GM18907 (cell line): ENCODE measurements at regions not wholly inside any gene's neighbourhood (a gene's known extent, or its start where the extent isn't known, plus 50 kb on each side); places are given as distances from the start of the nearest gene placed in this dataset.
"Not testable (repeated sequence)": the region's sequence is repeated elsewhere in the genome, so short reads cannot be mapped to it uniquely, and the experiment has no call there.

Source experiments
- ATAC-seq: cut with Tn5 transposase; IDR thresholded peaks from one replicate; pipeline ENCODE4 v1.9.1; 2021; ENCODE audit warnings: mild to moderate bottlenecking, moderate library complexity; ENCODE audit not compliant: unreplicated experiment

DNA sequence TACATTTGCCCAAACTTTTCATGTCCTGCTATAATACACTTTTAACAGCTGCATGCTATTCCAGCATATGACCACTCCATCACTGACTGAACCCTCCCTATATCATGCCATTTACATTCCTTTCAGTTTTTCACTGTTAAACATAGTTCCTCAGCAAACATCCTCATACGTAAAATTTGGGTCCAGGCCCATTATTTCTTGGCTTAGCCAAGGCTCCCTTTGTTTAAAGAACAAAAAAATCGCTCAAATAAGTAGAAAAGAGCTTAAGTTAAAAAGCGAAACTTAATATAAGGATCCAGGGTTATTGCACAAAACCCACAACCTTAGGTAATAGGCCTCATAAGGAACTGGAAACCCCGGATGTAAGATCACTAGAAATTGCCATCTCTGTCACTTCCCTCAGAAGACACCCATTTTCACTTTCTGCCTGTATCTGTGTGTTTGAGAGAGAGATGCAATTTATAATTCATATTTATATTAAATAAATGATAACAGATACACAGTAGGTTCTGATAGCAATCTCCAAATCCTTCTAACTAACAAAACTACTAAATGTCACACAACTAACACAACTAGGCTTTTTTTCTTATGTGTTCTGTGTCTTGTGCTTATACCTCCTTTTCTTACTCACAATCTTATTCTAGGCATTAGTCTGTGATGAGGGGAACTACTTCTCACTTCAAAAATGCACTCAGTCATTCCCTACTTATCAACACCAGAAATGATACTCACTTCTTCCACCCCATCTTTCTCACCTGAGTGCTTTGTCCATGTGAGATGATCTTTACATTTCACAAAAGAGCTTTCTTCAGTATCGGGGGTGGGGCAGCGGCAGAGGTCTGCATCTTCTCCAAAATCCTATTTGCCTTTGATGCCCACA lies 59.9 kb upstream of the FAM241A start:
- ATAC-seq: no peak

DNA sequence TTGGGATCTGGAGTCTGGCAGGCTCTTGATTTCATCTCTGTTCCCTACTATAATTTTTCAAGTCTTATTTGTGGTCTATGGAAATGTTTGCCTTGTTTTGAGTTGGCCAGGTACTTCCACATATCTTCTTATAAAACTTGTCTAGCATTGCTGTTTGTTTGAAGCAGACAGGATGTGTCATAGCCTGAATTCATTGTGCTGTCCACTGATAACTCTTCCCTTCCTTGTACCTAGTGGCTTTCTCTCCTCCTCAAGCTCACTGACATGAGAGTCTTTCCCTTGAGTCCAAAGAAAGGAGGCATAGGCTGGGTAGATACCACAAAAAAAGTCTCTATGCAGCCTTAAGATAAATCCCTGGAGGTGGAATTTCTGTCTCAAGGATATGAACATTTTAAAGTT lies 59.2 kb upstream of the FAM241A start:
- no peak for ATAC-seq

DNA sequence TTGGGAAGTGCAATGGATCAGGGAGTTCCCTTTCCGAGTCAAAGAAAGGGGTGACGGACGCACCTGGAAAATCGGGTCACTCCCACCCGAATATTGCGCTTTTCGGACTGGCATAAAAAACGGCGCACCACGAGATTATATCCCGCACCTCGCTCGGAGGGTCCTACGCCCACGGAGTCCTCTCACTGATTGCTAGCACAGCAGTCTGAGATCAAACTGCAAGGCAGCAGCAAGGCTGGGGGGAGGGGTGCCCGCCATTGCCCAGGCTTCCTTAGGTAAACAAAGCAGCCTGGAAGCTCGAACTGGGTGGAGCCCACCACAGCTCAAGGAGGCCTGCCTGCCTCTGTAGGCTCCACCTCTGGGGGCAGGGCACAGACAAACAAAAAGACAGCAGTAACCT lies 58.6 kb upstream of the FAM241A start:
- ATAC-seq: not testable (repeated sequence)

DNA sequence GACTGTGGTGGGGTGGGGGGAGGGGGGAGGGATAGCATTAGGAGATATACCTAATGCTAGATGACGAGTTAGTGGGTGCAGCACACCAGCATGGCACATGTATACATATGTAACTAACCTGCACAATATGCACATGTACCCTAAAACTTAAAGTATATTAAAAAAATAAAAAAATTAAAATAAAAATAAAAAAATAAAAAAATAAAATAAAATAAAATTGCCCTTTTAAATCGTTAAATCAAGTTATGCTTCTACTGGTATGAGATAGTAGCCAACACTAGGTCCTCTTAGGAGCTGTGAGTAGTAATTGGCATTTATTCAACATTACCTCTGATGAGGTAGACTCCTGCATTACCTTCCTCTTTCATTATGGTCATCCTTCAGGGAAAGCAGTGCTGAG lies 52.9 kb upstream of the FAM241A start:
- ATAC-seq: not testable (repeated sequence)

DNA sequence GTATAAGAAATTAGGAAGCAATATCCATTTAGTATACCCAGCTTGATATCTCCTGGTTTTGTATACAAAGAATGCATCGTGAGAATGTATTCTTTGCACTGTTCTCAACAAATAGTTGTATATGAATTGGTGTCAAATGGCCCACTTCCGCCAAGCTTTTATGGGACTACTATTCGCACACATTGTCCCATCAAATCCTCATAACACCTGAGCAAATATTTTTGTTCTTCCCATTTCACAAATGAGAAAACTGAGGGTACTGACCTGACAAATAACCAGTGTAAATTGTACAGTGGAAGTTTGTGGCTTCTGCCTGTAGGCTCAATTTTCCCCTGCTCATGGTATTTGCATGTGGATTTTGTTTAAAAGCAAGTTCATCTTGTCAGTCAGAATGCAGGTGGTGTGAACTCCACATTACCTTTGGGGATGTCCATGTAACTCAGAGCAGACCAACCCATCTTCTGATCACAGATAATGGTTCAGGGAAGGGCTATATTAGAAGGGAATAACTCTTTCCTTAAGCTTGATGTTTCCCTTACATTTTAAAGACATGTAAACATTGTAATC lies 51.5 kb upstream of the FAM241A start:
- ATAC-seq: peak; percentile 59

DNA sequence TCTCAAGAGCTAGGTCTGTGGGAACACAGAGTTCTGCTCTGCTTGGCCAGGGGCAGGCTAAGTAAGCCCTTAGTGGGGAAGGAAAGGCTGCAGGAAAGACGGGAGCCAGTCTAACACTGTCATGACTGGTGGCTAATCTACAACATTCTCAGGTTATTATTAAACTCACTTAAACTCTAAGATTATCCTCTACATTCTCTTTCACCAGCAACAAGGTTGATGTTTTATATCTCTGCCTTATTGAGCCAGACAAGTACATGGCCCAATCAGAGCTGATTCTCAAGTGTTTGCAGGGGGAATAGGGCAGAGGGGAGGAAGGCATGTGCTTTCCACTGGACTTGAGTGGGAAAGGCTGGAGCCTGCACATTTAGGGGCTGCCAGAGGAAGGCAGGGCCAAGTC lies 50.9 kb upstream of the FAM241A start:
- ATAC-seq: peak; percentile 15
